Endothelial cell of umbilical vein (primary cell): ENCODE measurements at regions not wholly inside any gene's neighbourhood (a gene's known extent, or its start where the extent isn't known, plus 50 kb on each side); places are given as distances from the start of the nearest gene placed in this dataset.
"Not testable (repeated sequence)": the region's sequence is repeated elsewhere in the genome, so short reads cannot be mapped to it uniquely, and the experiment has no call there.

Experiments
- BruUV-seq: library from RNA; stranded (reverse); fragments of 400-500 nt; replicated peaks from 2 replicates; lab custom pipeline; 2021; lab: Mats Ljungman, UMichigan
- CTCF ChIA-PET: fragments of 300-600, 350-600 bp; sonication (Branson Sonifier 250); formaldehyde crosslinking; loops from one replicate; lab custom pipeline; 2021; ENCODE audit warnings: antibody characterized with exemption, inconsistent platforms; lab: Charles Lee
- POLR2A ChIA-PET: fragments of 300-600, 350-600 bp; sonication (Branson Sonifier 250); formaldehyde crosslinking; loops from one replicate; lab custom pipeline; 2021; ENCODE audit warnings: antibody characterized with exemption, inconsistent platforms; lab: Charles Lee
- DNase-seq: peaks from one replicate; pipeline ENCODE4 v3.0.0-alpha.2; 2011; ENCODE audit warnings: low read depth, low spot score
- FAIRE-seq: peaks from 2 replicates; lab custom pipeline; 2011; peaks lifted over from hg19 to GRCh38; lab: Jason Lieb, UNC
- H2AFZ ChIP-seq: 2 replicates; pipeline ENCODE4 v1.6.0; 2012; ENCODE audit warnings: low read depth, low read length, control low read depth, inconsistent platforms
- H3K27ac ChIP-seq: 2 replicates; pipeline ENCODE4 v1.5.1; 2011; ENCODE audit warnings: low read depth, mild to moderate bottlenecking, control low read depth, low read length, moderate library complexity; ENCODE audit not compliant: insufficient read depth
- H3K27me3 ChIP-seq, 2 experiments: 2 replicates each; pipeline versions ENCODE4 v1.6.0 to v1.6.1; 2011; ENCODE audit warnings: low read length in 2 of 2, mixed read lengths in 1 of 2; ENCODE audit not compliant: control insufficient read depth in 2 of 2, insufficient read depth in 2 of 2
- H3K36me3 ChIP-seq, 2 experiments: 2 replicates in 1 of 2; 3 replicates in 1 of 2; pipeline ENCODE4 v1.5.1; 2011; ENCODE audit warnings: low read length in 2 of 2, mild to moderate bottlenecking in 1 of 2, moderate library complexity in 1 of 2; ENCODE audit not compliant: control insufficient read depth in 2 of 2, insufficient read depth in 2 of 2; ENCODE audit errors: extremely low read depth in 1 of 2
- H3K4me1 ChIP-seq: 3 replicates; pipeline ENCODE4 v1.5.1; 2011; ENCODE audit warnings: mild to moderate bottlenecking, low read length; ENCODE audit not compliant: control insufficient read depth, insufficient read depth; ENCODE audit errors: extremely low read depth
- H3K4me2 ChIP-seq: 2 replicates; pipeline ENCODE4 v1.6.1; 2011; ENCODE audit warnings: low read length, control low read depth, mixed read lengths; ENCODE audit not compliant: insufficient read depth
- H3K4me3 ChIP-seq, 3 experiments: fragments of 200-600 bp in 1 of 3; sonication (generic), shearing (Covaris generic) in 1 of 3; replicated peaks in 1 of 3; 2 replicates each; pipeline ENCODE4 v1.5.1; 2011 to 2016; ENCODE audit warnings: control low read depth in 3 of 3, low read length in 3 of 3, mild to moderate bottlenecking in 2 of 3, inconsistent platforms in 1 of 3, low read depth in 1 of 3, moderate library complexity in 1 of 3; ENCODE audit not compliant: insufficient read depth in 1 of 3
- H3K79me2 ChIP-seq: 2 replicates; pipeline ENCODE4 v1.6.0; 2012; ENCODE audit warnings: low read length, inconsistent platforms; ENCODE audit not compliant: control insufficient read depth, insufficient read depth
- H3K9ac ChIP-seq: replicated peaks from 2 replicates; pipeline ENCODE3; 2011; ENCODE audit warnings: low read length, control low read depth; ENCODE audit not compliant: insufficient read depth; ENCODE audit errors: extremely low read depth
- H3K9me1 ChIP-seq: replicated peaks from 3 replicates; pipeline ENCODE4 v1.6.0; 2011; ENCODE audit warnings: mild to moderate bottlenecking, low read length; ENCODE audit not compliant: control insufficient read depth, insufficient read depth; ENCODE audit errors: extremely low read depth
- H3K9me3 ChIP-seq: replicated peaks from 2 replicates; pipeline ENCODE4 v1.5.1; 2012; ENCODE audit warnings: low read length, inconsistent platforms; ENCODE audit not compliant: control insufficient read depth, insufficient read depth
- H4K20me1 ChIP-seq: replicated peaks from 2 replicates; pipeline ENCODE3; 2011; ENCODE audit warnings: mild to moderate bottlenecking, low read length; ENCODE audit not compliant: control insufficient read depth, insufficient read depth; ENCODE audit errors: extremely low read depth
- EZH2 ChIP-seq: IDR thresholded peaks from 2 replicates; pipeline ENCODE4 v1.6.1; 2012; ENCODE audit warnings: borderline replicate concordance, low read depth, mild to moderate bottlenecking, moderate library complexity, low read length, inconsistent platforms; ENCODE audit not compliant: severe bottlenecking
- FOS ChIP-seq: IDR thresholded peaks from 2 replicates; pipeline ENCODE4 v1.6.1; 2011; ENCODE audit warnings: mild to moderate bottlenecking, low read length, moderate library complexity, borderline replicate concordance; ENCODE audit not compliant: insufficient read depth
- MYC ChIP-seq: IDR thresholded peaks from one replicate; pipeline ENCODE4 v1.6.1; 2011; ENCODE audit warnings: mild to moderate bottlenecking, low read depth, low read length
- POLR2A ChIP-seq: IDR thresholded peaks from 2 replicates; pipeline ENCODE4 v1.6.1; 2012; ENCODE audit warnings: low read depth, mild to moderate bottlenecking, control low read depth, low read length
- dilution Hi-C: fragments of 300-500 bp; cut with MboI; formaldehyde crosslinking; loops from one replicate; pipeline ENCODE4 v1.15.0; 2019; ENCODE audit warnings: low sequenced_read_pairs; ENCODE audit not compliant: extremely low pct_ligation_motif_present
- intact Hi-C: fragments of 100-400 bp; cut with micrococcal nuclease; formaldehyde crosslinking; loops from one replicate; pipeline ENCODE4 v1.10.0; 2022
- TF ChIP-seq, protein P1 (sequence below): IDR thresholded peaks from 2 replicates; pipeline ENCODE4 v1.6.1; 2011; ENCODE audit not compliant: insufficient read depth, insufficient read length

- BruUV-seq = no TSS peak
- FAIRE-seq (no peak), DNase-seq (no peak)
- H2AFZ ChIP-seq = no peak overlapping the region
- H3K9ac ChIP-seq = no peak overlapping the region
- H3K9me1 ChIP-seq = no peaks in the 10 kb centered on the region
- no peak overlapping the region for H3K27ac ChIP-seq
- no peak overlapping the region for H3K4me3 ChIP-seq
- no peak overlapping the region for H3K4me2 ChIP-seq
- H3K79me2 ChIP-seq = no peaks in the 10 kb centered on the region
- intact Hi-C loops = no loop called here
- H3K4me1 ChIP-seq = no peaks in the 10 kb centered on the region
- H3K36me3 ChIP-seq = no peaks in the 10 kb centered on the region
- CTCF ChIA-PET = no interaction called here
- dilution Hi-C loops = no loop called here
- no peaks in the 10 kb centered on the region for H4K20me1 ChIP-seq
- no peaks in the 10 kb centered on the region for H3K9me3 ChIP-seq
- TF ChIP-seq MYC = no peak
- TF ChIP-seq, protein P1, sequence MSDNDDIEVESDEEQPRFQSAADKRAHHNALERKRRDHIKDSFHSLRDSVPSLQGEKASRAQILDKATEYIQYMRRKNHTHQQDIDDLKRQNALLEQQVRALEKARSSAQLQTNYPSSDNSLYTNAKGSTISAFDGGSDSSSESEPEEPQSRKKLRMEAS = no peak
- TF ChIP-seq POLR2A = no peak
- no peak for TF ChIP-seq EZH2
- no peak for TF ChIP-seq FOS
- POLR2A ChIA-PET = no interaction called here
- no peaks in the 10 kb centered on the region for H3K27me3 ChIP-seq
These were observed 101.4 kb upstream of the POC5 start for GRCh38 chr5:75818661-75819060.

DNA sequence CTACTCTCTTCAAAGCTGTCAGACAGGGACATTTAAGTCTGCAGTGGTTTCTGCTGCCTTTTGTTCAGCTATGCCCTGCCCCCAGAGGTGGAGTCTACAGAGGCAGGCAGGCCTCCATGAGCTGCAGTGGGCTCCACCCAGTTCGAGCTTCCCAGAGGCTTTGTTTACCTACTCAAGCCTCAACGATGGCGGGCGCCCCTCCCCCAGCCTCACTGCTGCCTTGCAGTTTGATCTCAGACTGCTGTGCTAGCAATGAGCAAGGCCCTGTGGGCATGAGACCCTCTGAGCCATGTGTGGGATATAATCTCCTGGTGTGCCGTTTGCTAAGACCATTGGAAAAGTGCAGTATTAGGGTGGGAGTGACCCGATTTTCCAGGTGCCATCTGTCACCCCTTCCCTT, 82.5 kb upstream of the POC5 start:
- H4K20me1 ChIP-seq, H3K4me3 ChIP-seq, H3K36me3 ChIP-seq, H2AFZ ChIP-seq, H3K9me1 ChIP-seq, BruUV-seq, dilution Hi-C loops, H3K4me1 ChIP-seq, H3K27ac ChIP-seq, DNase-seq, CTCF ChIA-PET, POLR2A ChIA-PET, intact Hi-C loops, H3K79me2 ChIP-seq, H3K9ac ChIP-seq, FAIRE-seq, H3K27me3 ChIP-seq, H3K4me2 ChIP-seq, H3K9me3 ChIP-seq: not testable (repeated sequence)

DNA sequence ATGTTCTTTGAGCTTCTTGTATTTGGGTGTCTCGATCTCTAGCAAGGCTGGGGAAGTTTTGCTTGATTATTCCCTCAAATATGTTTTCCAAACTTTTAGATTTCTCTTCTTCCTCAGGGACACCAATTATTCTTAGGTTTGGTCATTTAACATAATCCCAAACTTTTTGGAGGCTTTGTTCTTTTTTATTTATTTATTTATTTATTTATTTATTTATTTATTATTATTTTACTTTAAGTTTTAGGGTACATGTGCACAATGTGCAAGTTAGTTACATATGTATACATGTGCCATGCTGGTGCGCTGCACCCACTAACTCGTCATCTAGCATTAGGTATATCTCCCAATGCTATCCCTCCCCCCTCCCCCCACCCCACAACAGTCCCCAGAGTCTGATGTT, 52.1 kb upstream of the POC5 start:
- FAIRE-seq, dilution Hi-C loops, H3K27ac ChIP-seq, H3K4me3 ChIP-seq, H3K27me3 ChIP-seq, CTCF ChIA-PET, H3K4me1 ChIP-seq, H3K36me3 ChIP-seq, POLR2A ChIA-PET, H2AFZ ChIP-seq, H3K9ac ChIP-seq, H3K79me2 ChIP-seq, intact Hi-C loops, H4K20me1 ChIP-seq, BruUV-seq, H3K9me1 ChIP-seq, H3K4me2 ChIP-seq, H3K9me3 ChIP-seq, DNase-seq: not testable (repeated sequence)
